Naive thymus-derived CD8-positive, alpha-beta T cell (primary cell): ENCODE measurements at regions not wholly inside any gene's neighbourhood (a gene's known extent, or its start where the extent isn't known, plus 50 kb on each side); places are given as distances from the start of the nearest gene placed in this dataset.

Source experiments
- ATAC-seq, 2 donors: fragments of 150-1000 bp; cut with Tn5 transposase in 1 of 2; sonication (Bioruptor Pico), chemical (Tn5 transposase) in 1 of 2; 1 replicate in 1 of 2; 2 replicates in 1 of 2; pipeline ENCODE4 v1.10.0; 2021; ENCODE audit warnings: mild to moderate bottlenecking in 2 of 2, moderate library complexity in 2 of 2
- POLR2A ChIA-PET: fragments of 350-600 bp; sonication (Branson Sonifier 250); formaldehyde crosslinking; loops from one replicate; lab custom pipeline; 2021; ENCODE audit warnings: antibody characterized with exemption; lab: Charles Lee
- DNase-seq, 10 donors: peaks; one replicate each; pipeline versions ENCODE4 v3.0.0 to v3.0.0-alpha.2; 2020 to 2022
- H3K27ac Mint-ChIP-seq, 10 donors: one replicate each; pipeline ENCODE4 v1.8.0; 2020 to 2022; ENCODE audit warnings: mild to moderate bottlenecking in 10 of 10, mixed read lengths in 10 of 10, moderate library complexity in 4 of 10, inconsistent platforms in 1 of 10
- H3K27me3 Mint-ChIP-seq, 5 donors: one replicate each; pipeline ENCODE4 v1.8.0; 2021 to 2022; ENCODE audit warnings: mixed read lengths in 5 of 5
- H3K36me3 Mint-ChIP-seq, 3 donors: one replicate each; pipeline ENCODE4 v1.8.0; 2020 to 2022; ENCODE audit warnings: mixed read lengths in 3 of 3, mild to moderate bottlenecking in 2 of 3, inconsistent platforms in 1 of 3
- H3K4me1 Mint-ChIP-seq, 4 donors: one replicate each; pipeline ENCODE4 v1.8.0; 2021 to 2022; ENCODE audit warnings: mixed read lengths in 4 of 4
- H3K4me3 Mint-ChIP-seq, 10 donors: one replicate each; pipeline ENCODE4 v1.8.0; 2020 to 2022; ENCODE audit warnings: mild to moderate bottlenecking in 10 of 10, mixed read lengths in 10 of 10, moderate library complexity in 6 of 10, inconsistent platforms in 1 of 10
- H3K9me3 Mint-ChIP-seq, 9 donors: one replicate each; pipeline ENCODE4 v1.8.0; 2020 to 2022; ENCODE audit warnings: mixed read lengths in 9 of 9, mild to moderate bottlenecking in 3 of 9, inconsistent platforms in 1 of 9, moderate library complexity in 1 of 9

GRCh38 chr6:65955034-65955433, 248.0 kb upstream of the EYS start:
- DNase-seq (no peak), ATAC-seq (no peak)
- H3K4me3 Mint-ChIP-seq, result no peak overlapping the region
- no peaks in the 10 kb centered on the region for H3K27me3 Mint-ChIP-seq
- no peak overlapping the region for H3K27ac Mint-ChIP-seq
- no peaks in the 10 kb centered on the region for H3K36me3 Mint-ChIP-seq
- POLR2A ChIA-PET, result no interaction called here
- no peaks in the 10 kb centered on the region for H3K4me1 Mint-ChIP-seq
- peaks cover 0 to 19% (median 5%) of the 10 kb centered on the region in 9 donors for H3K9me3 Mint-ChIP-seq

DNA sequence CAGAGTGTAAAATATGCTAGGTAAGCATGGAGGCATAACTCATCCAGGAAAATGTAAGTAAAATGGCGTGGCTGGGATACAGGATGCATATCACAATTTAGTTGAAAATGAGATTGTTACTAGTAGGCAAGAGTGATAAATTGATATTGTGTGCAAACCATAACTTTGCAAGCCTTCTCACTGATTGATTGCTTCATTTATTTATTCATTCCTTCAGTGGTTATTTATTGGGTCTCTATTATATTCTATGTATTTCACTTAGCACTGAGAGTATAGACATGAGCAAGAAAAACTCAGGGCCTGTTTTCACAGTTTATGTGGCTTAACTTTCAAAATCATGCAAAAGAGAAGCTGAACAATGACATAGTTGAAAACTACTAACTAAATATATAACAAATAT, 241.0 kb upstream of the EYS start:
- POLR2A ChIA-PET, result no interaction called here
- H3K27me3 Mint-ChIP-seq, result no peaks in the 10 kb centered on the region
- H3K27ac Mint-ChIP-seq, result no peak overlapping the region
- H3K4me1 Mint-ChIP-seq, result no peaks in the 10 kb centered on the region
- DNase-seq (no peak), ATAC-seq (no peak)
- H3K36me3 Mint-ChIP-seq, result no peaks in the 10 kb centered on the region
- no peak overlapping the region for H3K4me3 Mint-ChIP-seq
- peaks cover 0 to 32% (median 5%) of the 10 kb centered on the region in 9 donors for H3K9me3 Mint-ChIP-seq

DNA sequence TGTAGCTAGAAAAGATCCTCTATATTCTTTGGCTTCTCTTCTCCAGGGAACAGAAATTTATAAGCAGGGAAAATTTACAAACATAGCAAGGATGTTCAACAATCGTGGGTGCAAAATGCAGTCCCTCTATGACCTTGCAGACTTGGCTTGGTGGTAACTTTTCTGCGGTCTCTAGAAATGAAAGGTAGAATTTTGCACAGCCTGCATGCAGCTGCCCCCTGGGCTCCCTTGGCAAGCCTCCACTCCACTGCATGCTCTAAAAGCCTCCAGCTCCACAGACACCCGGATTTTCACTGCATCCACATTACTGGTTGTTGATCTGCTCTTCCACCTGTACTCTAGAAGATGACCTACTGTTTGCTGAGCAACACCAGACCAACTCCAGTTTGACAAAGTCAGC, 236.5 kb upstream of the EYS start:
- Mint-ChIP-seq H3K36me3 (no peaks in the 10 kb centered on the region), H3K27me3 (no peaks in the 10 kb centered on the region), H3K4me3 (no peak overlapping the region), H3K9me3 (peaks cover 0 to 24% (median 3%) of the 10 kb centered on the region in 9 donors), H3K27ac (no peak overlapping the region), H3K4me1 (no peaks in the 10 kb centered on the region)
- POLR2A ChIA-PET, result no interaction called here
- ATAC-seq, result no peak
- DNase-seq, result no peak

DNA sequence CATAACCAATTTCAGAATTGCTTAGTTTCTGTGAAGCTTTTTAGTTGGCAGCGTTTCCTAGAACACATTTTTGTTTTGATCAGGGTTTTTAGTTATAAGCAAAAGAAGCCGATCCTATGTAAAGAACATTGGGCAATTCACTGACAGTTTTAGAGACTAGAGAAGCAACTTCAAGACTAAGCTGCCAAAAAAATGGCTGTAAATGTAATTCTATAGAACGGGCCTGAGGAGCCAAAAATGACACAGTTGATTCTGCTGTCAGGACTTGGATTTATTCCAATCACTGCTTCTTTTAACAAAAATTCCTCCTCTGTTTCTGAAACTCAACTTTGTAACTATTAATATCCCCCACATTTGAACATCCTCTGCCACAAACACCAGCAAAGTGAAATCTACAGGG, 236.0 kb upstream of the EYS start:
- no peak for ATAC-seq
- H3K4me1 Mint-ChIP-seq, result no peaks in the 10 kb centered on the region
- no peaks in the 10 kb centered on the region for H3K36me3 Mint-ChIP-seq
- H3K9me3 Mint-ChIP-seq, result peaks cover 0 to 28% (median 6%) of the 10 kb centered on the region in 9 donors
- no peak for DNase-seq
- H3K27me3 Mint-ChIP-seq, result no peaks in the 10 kb centered on the region
- H3K27ac Mint-ChIP-seq, result no peak overlapping the region
- H3K4me3 Mint-ChIP-seq, result no peak overlapping the region
- POLR2A ChIA-PET, result no interaction called here

DNA sequence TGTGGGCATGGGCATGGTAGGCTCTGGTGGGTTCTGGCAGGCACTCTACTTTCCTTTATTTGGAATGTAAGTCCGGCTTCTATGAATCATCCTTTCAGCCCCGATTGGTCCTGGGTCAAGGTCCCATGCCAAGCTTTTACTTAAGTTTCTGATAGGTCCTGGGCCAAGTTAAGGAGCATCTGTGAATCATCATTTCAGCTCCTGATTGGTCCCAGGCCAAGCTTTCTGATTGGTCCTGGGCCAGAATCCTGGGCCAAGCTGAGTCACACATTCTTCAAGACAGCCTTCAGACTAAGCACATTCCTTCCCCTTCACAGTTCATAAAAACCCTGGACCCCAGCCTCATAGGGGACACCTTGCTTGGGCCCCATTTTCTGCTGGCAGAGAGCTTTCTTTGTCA, 231.0 kb upstream of the EYS start:
- no peak overlapping the region for H3K27ac Mint-ChIP-seq
- DNase-seq (no peak), ATAC-seq (no peak)
- H3K27me3 Mint-ChIP-seq, result no peaks in the 10 kb centered on the region
- peaks cover 0 to 14% (median 5%) of the 10 kb centered on the region in 9 donors for H3K9me3 Mint-ChIP-seq
- no peak overlapping the region for H3K4me3 Mint-ChIP-seq
- POLR2A ChIA-PET, result no interaction called here
- H3K4me1 Mint-ChIP-seq, result no peaks in the 10 kb centered on the region
- no peaks in the 10 kb centered on the region for H3K36me3 Mint-ChIP-seq

GRCh38 chr6:65935412-65935811, 228.4 kb upstream of the EYS start:
- DNase-seq (no peak), ATAC-seq (no peak)
- no peaks in the 10 kb centered on the region for H3K4me1 Mint-ChIP-seq
- H3K9me3 Mint-ChIP-seq, result peaks cover 0 to 18% (median 5%) of the 10 kb centered on the region in 9 donors
- H3K4me3 Mint-ChIP-seq, result no peak overlapping the region
- no peak overlapping the region for H3K27ac Mint-ChIP-seq
- POLR2A ChIA-PET, result no interaction called here
- no peaks in the 10 kb centered on the region for H3K36me3 Mint-ChIP-seq
- H3K27me3 Mint-ChIP-seq, result no peaks in the 10 kb centered on the region

DNA sequence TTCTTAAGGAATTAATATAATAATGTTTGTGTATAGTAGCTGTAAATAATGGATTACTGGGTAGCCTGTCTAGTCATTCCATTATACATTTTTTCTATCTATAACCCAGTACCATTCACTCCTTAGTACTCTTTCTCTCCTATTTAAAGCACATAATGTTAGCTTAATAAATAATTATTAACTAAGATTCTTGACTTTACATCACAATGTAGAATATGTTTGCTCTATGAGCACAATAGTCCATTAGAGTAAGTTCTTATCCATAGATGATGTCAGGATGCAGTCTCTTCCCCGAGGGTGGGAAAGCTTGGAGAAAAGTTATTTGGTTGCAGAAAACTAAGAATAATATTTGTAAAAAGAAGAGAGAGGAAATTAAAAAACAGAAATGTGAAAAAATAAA, 226.4 kb upstream of the EYS start:
- no peak overlapping the region for H3K4me3 Mint-ChIP-seq
- POLR2A ChIA-PET, result no interaction called here
- no peaks in the 10 kb centered on the region for H3K36me3 Mint-ChIP-seq
- ATAC-seq (no peak), DNase-seq (no peak)
- no peaks in the 10 kb centered on the region for H3K27me3 Mint-ChIP-seq
- no peaks in the 10 kb centered on the region for H3K4me1 Mint-ChIP-seq
- H3K27ac Mint-ChIP-seq, result no peak overlapping the region
- H3K9me3 Mint-ChIP-seq, result peaks cover 0 to 18% (median 5%) of the 10 kb centered on the region in 9 donors

GRCh38 chr6:65927141-65927540, 220.1 kb upstream of the EYS start:
- Mint-ChIP-seq H3K27me3 (no peaks in the 10 kb centered on the region), H3K4me1 (no peaks in the 10 kb centered on the region), H3K27ac (no peak overlapping the region), H3K36me3 (no peaks in the 10 kb centered on the region), H3K9me3 (peaks cover 0 to 18% (median 8%) of the 10 kb centered on the region in 9 donors), H3K4me3 (no peak overlapping the region)
- DNase-seq (no peak), ATAC-seq (no peak)
- POLR2A ChIA-PET, result no interaction called here

DNA sequence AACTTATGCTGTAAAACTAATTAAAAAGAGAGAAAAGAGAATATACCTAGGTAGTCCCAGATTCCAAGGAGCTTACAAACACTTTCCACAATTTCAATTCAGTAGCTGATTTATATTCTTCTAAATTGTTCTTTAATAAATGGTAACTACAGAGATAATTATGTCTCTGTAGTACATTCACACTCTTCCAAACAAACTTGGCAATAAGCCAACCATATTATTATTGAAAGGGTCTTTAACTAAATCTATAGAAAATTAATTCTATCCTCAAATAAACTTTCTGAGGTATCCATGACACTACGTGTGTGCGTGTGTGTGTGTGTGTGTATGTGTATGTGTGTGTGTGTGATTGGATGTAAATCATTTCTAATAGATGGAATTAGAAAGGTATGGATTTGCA, 217.4 kb upstream of the EYS start:
- POLR2A ChIA-PET, result no interaction called here
- DNase-seq, result no peak
- Mint-ChIP-seq H3K9me3 (peaks cover 0 to 18% (median 8%) of the 10 kb centered on the region in 9 donors), H3K4me3 (no peak overlapping the region), H3K27ac (no peak overlapping the region), H3K36me3 (no peaks in the 10 kb centered on the region), H3K27me3 (no peaks in the 10 kb centered on the region), H3K4me1 (no peaks in the 10 kb centered on the region)
- ATAC-seq, result no peak

- no peak for ATAC-seq
- Mint-ChIP-seq H3K9me3 (peaks cover 0 to 20% (median 8%) of the 10 kb centered on the region in 9 donors), H3K27ac (no peak overlapping the region), H3K27me3 (no peaks in the 10 kb centered on the region), H3K4me3 (no peak overlapping the region), H3K36me3 (no peaks in the 10 kb centered on the region), H3K4me1 (no peaks in the 10 kb centered on the region)
- no peak for DNase-seq
- POLR2A ChIA-PET, result no interaction called here
Observed at GRCh38 chr6:65922049-65922448, 215.0 kb upstream of the EYS start.

GRCh38 chr6:65908065-65908464, 201.0 kb upstream of the EYS start:
- Mint-ChIP-seq H3K36me3 (peaks cover 0 to 5% (median 0%) of the 10 kb centered on the region in 3 donors), H3K4me3 (no peak overlapping the region), H3K27me3 (no peaks in the 10 kb centered on the region), H3K4me1 (no peaks in the 10 kb centered on the region), H3K27ac (no peak overlapping the region), H3K9me3 (peaks cover 4 to 53% (median 26%) of the 10 kb centered on the region in 9 donors)
- POLR2A ChIA-PET, result no interaction called here
- ATAC-seq (no peak), DNase-seq (no peak)

DNA sequence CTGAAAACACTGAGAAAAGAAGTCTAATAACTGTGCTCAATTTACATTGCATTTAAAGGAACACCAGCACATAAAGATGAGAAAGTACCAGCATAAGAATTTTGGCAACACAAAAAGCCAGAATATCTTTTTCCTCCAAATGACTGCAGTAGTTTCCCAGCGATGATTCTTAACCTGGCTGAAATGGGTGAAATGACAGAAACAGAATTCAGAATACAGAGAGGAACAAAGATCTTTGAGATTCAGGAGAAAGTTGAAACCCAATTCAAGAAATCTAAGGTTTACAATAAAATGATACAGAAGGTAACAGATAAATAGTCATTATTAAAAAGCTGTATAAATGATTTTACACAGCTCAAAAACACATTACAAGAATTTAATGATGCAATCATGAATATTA, 197.0 kb upstream of the EYS start:
- H3K36me3 Mint-ChIP-seq, result peaks cover 0 to 5% (median 0%) of the 10 kb centered on the region in 3 donors
- H3K4me3 Mint-ChIP-seq, result no peak overlapping the region
- no peak overlapping the region for H3K27ac Mint-ChIP-seq
- no peaks in the 10 kb centered on the region for H3K4me1 Mint-ChIP-seq
- peaks cover 4 to 40% (median 21%) of the 10 kb centered on the region in 9 donors for H3K9me3 Mint-ChIP-seq
- no peak for DNase-seq
- no peaks in the 10 kb centered on the region for H3K27me3 Mint-ChIP-seq
- POLR2A ChIA-PET, result no interaction called here
- ATAC-seq, result no peak

DNA sequence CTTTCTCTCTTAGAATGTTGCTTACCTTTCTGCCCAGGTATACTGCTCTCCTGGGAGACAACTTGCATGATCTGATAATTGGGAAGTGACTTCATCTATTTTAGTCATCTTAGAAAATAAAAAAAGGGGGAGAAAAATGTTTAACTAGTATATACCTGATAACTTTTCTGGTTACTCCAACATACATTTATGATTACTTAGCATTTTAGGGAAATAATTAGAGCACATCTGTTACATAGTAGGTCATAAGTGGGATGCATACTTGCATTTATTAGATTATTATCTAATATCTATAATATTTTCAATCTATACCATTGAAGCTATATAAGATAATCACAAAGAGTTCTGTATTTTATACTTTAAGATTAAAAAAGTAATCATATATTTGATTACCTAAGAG, 193.9 kb upstream of the EYS start:
- POLR2A ChIA-PET, result no interaction called here
- no peak overlapping the region for H3K4me3 Mint-ChIP-seq
- peaks cover 8 to 39% (median 15%) of the 10 kb centered on the region in 9 donors for H3K9me3 Mint-ChIP-seq
- ATAC-seq, result no peak
- H3K27ac Mint-ChIP-seq, result no peak overlapping the region
- H3K36me3 Mint-ChIP-seq, result peaks cover 0 to 5% (median 0%) of the 10 kb centered on the region in 3 donors
- H3K4me1 Mint-ChIP-seq, result no peaks in the 10 kb centered on the region
- DNase-seq, result no peak
- no peaks in the 10 kb centered on the region for H3K27me3 Mint-ChIP-seq

GRCh38 chr6:65896140-65896539, 189.1 kb upstream of the EYS start:
- H3K9me3 Mint-ChIP-seq, result peaks cover 7 to 26% (median 9%) of the 10 kb centered on the region in 9 donors

More at GRCh38 chr6:65896140-65896539, 189.1 kb upstream of the EYS start:
- DNase-seq, result no peak
- POLR2A ChIA-PET, result no interaction called here
- Mint-ChIP-seq H3K27ac (no peak overlapping the region), H3K36me3 (no peaks in the 10 kb centered on the region), H3K27me3 (no peaks in the 10 kb centered on the region), H3K4me3 (no peak overlapping the region), H3K4me1 (no peaks in the 10 kb centered on the region)
- ATAC-seq, result no peak
